ENCODE measurements at regions not wholly inside any gene's neighbourhood (a gene's known extent, or its start where the extent isn't known, plus 50 kb on each side); places are given as distances from the start of the nearest gene placed in this dataset.

GRCh38 chr18:45203677-45204076 lies 411.6 kb upstream of the SLC14A2 start:
- TF ChIP-seq CTCF (IDR thresholded peaks at IDR 0.05; ENCODE audit: low read depth, low read length) (no peak), POLR2A (IDR thresholded peaks at IDR 0.05; ENCODE audit: extremely low read depth, insufficient read length) (no peak), MYC (IDR thresholded peaks at IDR 0.05; ENCODE audit: low read depth, low read length) (no peak)
